A549 (cell line): ENCODE measurements at regions not wholly inside any gene's neighbourhood (a gene's known extent, or its start where the extent isn't known, plus 50 kb on each side); places are given as distances from the start of the nearest gene placed in this dataset.

Experiments
- ATAC-seq, 2 experiments: fragments of 200-7000 bp in 1 of 2; fragments of >200 bp in 1 of 2; cut with Nextera tagmentation in 1 of 2; cut with Tn5 transposase in 1 of 2; 3 replicates each; pipeline versions ENCODE4 v1.8.0 to v1.9.1; 2018 to 2020; ENCODE audit warnings: mild to moderate bottlenecking in 1 of 2, moderate library complexity in 1 of 2
- CTCF ChIA-PET: fragments of 300-600 bp; sonication (Branson Sonifier 250); formaldehyde crosslinking; extraction: SDS; loops from one replicate; lab custom pipeline; 2021; ENCODE audit warnings: antibody characterized with exemption, inconsistent platforms; lab: Yijun Ruan, JAX
- POLR2A ChIA-PET: fragments of 350-600 bp; formaldehyde crosslinking; extraction: SDS; loops from one replicate; lab custom pipeline; 2021; ENCODE audit warnings: antibody characterized with exemption, inconsistent platforms; lab: Yijun Ruan, JAX
- DNase-seq, 2 experiments: peaks; one replicate each; pipeline versions ENCODE4 v3.0.0 to v3.0.0-alpha.2; 2011 to 2016; ENCODE audit warnings: low read depth in 1 of 2, low spot score in 1 of 2
- FAIRE-seq: peaks from 2 replicates; lab custom pipeline; 2011; peaks lifted over from hg19 to GRCh38; lab: Jason Lieb, UNC
- H3K27ac ChIP-seq, 2 experiments: fragments of >200 bp; sonication (Bioruptor Twin); formaldehyde crosslinking; 3 replicates each; pipeline ENCODE4 v1.5.1; 2016 to 2017
- H3K4me1 ChIP-seq: fragments of >200 bp; sonication (Bioruptor Twin); formaldehyde crosslinking; 3 replicates; pipeline ENCODE4 v1.6.1; 2016
- H3K4me2 ChIP-seq: fragments of >200 bp; sonication (Bioruptor Twin); formaldehyde crosslinking; 3 replicates; pipeline ENCODE4 v1.6.1; 2016
- H3K4me3 ChIP-seq: fragments of >200 bp; sonication (Bioruptor Twin); formaldehyde crosslinking; 3 replicates; pipeline ENCODE4 v1.5.1; 2016
- H3K9me3 ChIP-seq: fragments of >200 bp; sonication (Bioruptor Twin); formaldehyde crosslinking; 3 replicates; pipeline ENCODE4 v1.6.1; 2016
- BHLHE40 ChIP-seq: IDR thresholded peaks from 2 replicates; pipeline ENCODE4 v1.6.1; 2012; ENCODE audit warnings: low read depth, low read length, inconsistent platforms
- CBX2 ChIP-seq: fragments of 200-600 bp; sonication (generic); IDR thresholded peaks from 2 replicates; pipeline ENCODE4 v1.6.1; 2016; ENCODE audit warnings: low read depth, mild to moderate bottlenecking, borderline replicate concordance
- EHMT2 ChIP-seq: fragments of 200-600 bp; sonication (generic); IDR thresholded peaks from 2 replicates; pipeline ENCODE4 v1.6.1; 2016; ENCODE audit warnings: antibody characterized with exemption, low read depth, mild to moderate bottlenecking, moderate library complexity
- EP300 ChIP-seq, 2 experiments: fragments of >200 bp; sonication (Bioruptor Twin); formaldehyde crosslinking; IDR thresholded peaks; 2 replicates in 1 of 2; 3 replicates in 1 of 2; pipeline ENCODE4 v1.6.1; 2016 to 2017
- FOSB ChIP-seq: fragments of 250-450 bp; sonication (Bioruptor Pico); IDR thresholded peaks from 2 replicates; pipeline ENCODE4 v1.5.0; 2020; ENCODE audit warnings: mild to moderate bottlenecking, moderate library complexity
- GATA3 ChIP-seq: IDR thresholded peaks from 2 replicates; pipeline ENCODE4 v1.6.1; 2012; ENCODE audit warnings: borderline replicate concordance
- HEYL ChIP-seq: fragments of 250-450 bp; sonication (Bioruptor Pico); IDR thresholded peaks from 2 replicates; pipeline ENCODE4 v1.8.0; 2021; ENCODE audit warnings: mild to moderate bottlenecking, moderate library complexity
- HOXB13 ChIP-seq: fragments of 250-450 bp; sonication (Bioruptor Pico); IDR thresholded peaks from 2 replicates; pipeline ENCODE4 v1.5.0; 2020; ENCODE audit warnings: low read depth, mild to moderate bottlenecking, moderate library complexity
- JUN ChIP-seq, 2 experiments: fragments of >200 bp; sonication (Bioruptor Twin); formaldehyde crosslinking; IDR thresholded peaks; 2 replicates in 1 of 2; 3 replicates in 1 of 2; pipeline ENCODE4 v1.6.1; 2016 to 2017
- JUNB ChIP-seq: fragments of >200 bp; sonication (Bioruptor Twin); formaldehyde crosslinking; IDR thresholded peaks from 2 replicates; pipeline ENCODE4 v1.6.1; 2016
- KDM1A ChIP-seq: fragments of 200-600 bp; sonication (generic); IDR thresholded peaks from 2 replicates; pipeline ENCODE4 v1.6.1; 2016; ENCODE audit warnings: low read depth, mild to moderate bottlenecking
- MAZ ChIP-seq: fragments of 150-350 bp; IDR thresholded peaks from 2 replicates; pipeline ENCODE4 v1.6.1; 2014; ENCODE audit warnings: antibody characterized with exemption, low read depth, low read length, borderline replicate concordance
- MYC ChIP-seq: IDR thresholded peaks from 2 replicates; pipeline ENCODE4 v1.6.1; 2012; ENCODE audit warnings: mild to moderate bottlenecking, inconsistent platforms, low read length, improper control_type of control experiment, borderline replicate concordance
- NPAS2 ChIP-seq: fragments of 250-450 bp; sonication (Bioruptor Pico); IDR thresholded peaks from 2 replicates; pipeline ENCODE4 v1.8.0; 2022; ENCODE audit warnings: mild to moderate bottlenecking, moderate library complexity, borderline replicate concordance
- RAD21 ChIP-seq, 2 experiments: fragments of >200 bp in 1 of 2; sonication (Bioruptor Twin) in 1 of 2; formaldehyde crosslinking in 1 of 2; IDR thresholded peaks in 1 of 2; conservative IDR thresholded peaks in 1 of 2; 2 replicates in 1 of 2; 3 replicates in 1 of 2; pipeline ENCODE4 v1.6.1; 2012 to 2018; ENCODE audit warnings: inconsistent platforms in 1 of 2
- RNF2 ChIP-seq: fragments of 200-600 bp; sonication (generic); IDR thresholded peaks from 2 replicates; pipeline ENCODE4 v1.6.1; 2016; ENCODE audit warnings: low read depth, mild to moderate bottlenecking, antibody characterized with exemption, moderate library complexity, borderline replicate concordance
- SMC3 ChIP-seq: fragments of >200 bp; sonication (Bioruptor Twin); formaldehyde crosslinking; IDR thresholded peaks from 3 replicates; pipeline ENCODE4 v1.6.1; 2018; ENCODE audit warnings: inconsistent platforms
- SREBF2 ChIP-seq: fragments of 450-650 bp; IDR thresholded peaks from 2 replicates; pipeline ENCODE4 v1.6.1; 2014; ENCODE audit warnings: mild to moderate bottlenecking, moderate library complexity
- TP53 ChIP-seq: fragments of 250-450 bp; sonication (Bioruptor Pico); IDR thresholded peaks from 2 replicates; pipeline ENCODE4 v1.5.0; 2021; ENCODE audit warnings: mild to moderate bottlenecking, moderate library complexity
- ZC3H11A ChIP-seq: fragments of 450-650 bp; IDR thresholded peaks from 2 replicates; pipeline ENCODE4 v1.6.1; 2014; ENCODE audit warnings: antibody characterized with exemption, mild to moderate bottlenecking
- ZFP36 ChIP-seq: fragments of 450-650 bp; IDR thresholded peaks from 2 replicates; pipeline ENCODE4 v1.6.1; 2014; ENCODE audit warnings: borderline replicate concordance; ENCODE audit not compliant: partially characterized antibody
- ZSCAN20 ChIP-seq: fragments of 250-450 bp; sonication (Bioruptor Pico); IDR thresholded peaks from 2 replicates; pipeline ENCODE4 v1.8.0; 2022; ENCODE audit warnings: mild to moderate bottlenecking, moderate library complexity
- WGBS: methylation state at CpG from one replicate; pipeline ENCODE4 v1.1.6; 2017; ENCODE audit errors: missing lambda C conversion rate; 5-methylcytosine and 5-hydroxymethylcytosine counted together
- TF ChIP-seq, protein P1 (sequence below): fragments of >200 bp; sonication (Bioruptor Twin); formaldehyde crosslinking; IDR thresholded peaks from 2 replicates; pipeline ENCODE4 v1.6.1; 2016
- TF ChIP-seq, protein P2 (sequence below): IDR thresholded peaks from 2 replicates; pipeline ENCODE4 v1.6.1; 2012; ENCODE audit warnings: low read depth, borderline replicate concordance
- TF ChIP-seq, protein P3 (sequence below): fragments of 200-600 bp; sonication (generic); IDR thresholded peaks from 2 replicates; pipeline ENCODE4 v1.6.1; 2016; ENCODE audit warnings: antibody characterized with exemption, mild to moderate bottlenecking, moderate library complexity
- TF ChIP-seq, protein P4 (sequence below): fragments of >200 bp; sonication (Bioruptor Twin); formaldehyde crosslinking; IDR thresholded peaks from 3 replicates; pipeline ENCODE4 v1.5.1; 2016

DNA sequence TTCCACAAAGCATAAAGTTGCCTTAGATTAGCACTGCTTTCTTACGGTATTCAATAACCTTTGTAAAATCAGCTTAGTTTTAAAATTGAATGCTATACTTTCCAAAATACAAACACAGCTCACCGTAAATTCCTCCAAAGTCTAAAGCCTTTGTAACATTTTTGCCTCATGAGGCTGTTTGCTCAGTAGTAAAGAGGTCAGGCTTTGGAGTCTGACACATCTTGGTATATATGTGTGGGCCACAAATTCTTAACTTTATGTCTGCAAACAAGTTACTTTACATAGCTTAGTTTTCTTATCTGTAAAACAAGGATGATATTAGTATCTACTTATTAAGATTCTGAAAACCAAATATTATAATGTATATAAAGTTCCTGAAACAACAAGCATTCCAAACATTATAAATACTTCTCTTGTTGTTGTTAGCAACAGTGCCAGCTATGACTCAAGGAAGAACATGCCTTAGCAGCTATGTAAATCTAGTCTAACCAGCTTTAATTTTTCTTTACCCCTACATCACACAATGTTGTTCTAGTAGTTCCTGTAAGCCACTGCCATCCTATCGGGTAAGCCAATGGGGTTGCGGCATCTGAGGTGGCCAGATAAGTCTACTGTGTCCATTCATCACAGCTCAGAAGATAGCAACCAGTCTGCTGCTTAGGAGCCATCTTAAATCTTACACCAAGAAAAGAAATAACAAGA lies 709.0 kb downstream of the KLHL13 start:
- Histone ChIP-seq H3K4me1 (no peaks in the 10 kb centered on the region), H3K27ac (no peak overlapping the region), H3K9me3 (no peaks in the 10 kb centered on the region), H3K4me2 (no peak overlapping the region), H3K4me3 (no peak overlapping the region)
- ATAC-seq: no peak
- ChIA-PET POLR2A (no interaction called here), CTCF (no interaction called here)
- TF ChIP-seq CBX2 (no peak), JUN (IDR thresholded peaks at IDR 0.05) (no peak), GATA3 (no peak), SREBF2 (no peak), ZFP36 (no peak), EHMT2 (no peak), SMC3 (no peak), KDM1A (no peak), FOSB (CRISPR knock-in tag) (no peak), ZC3H11A (no peak), HEYL (CRISPR knock-in tag) (no peak), ZSCAN20 (CRISPR knock-in tag) (no peak), RNF2 (no peak), TP53 (CRISPR knock-in tag) (no peak), JUNB (no peak), BHLHE40 (no peak), EP300 (IDR thresholded peaks at IDR 0.05) (no peak)
- TF ChIP-seq, protein P1, sequence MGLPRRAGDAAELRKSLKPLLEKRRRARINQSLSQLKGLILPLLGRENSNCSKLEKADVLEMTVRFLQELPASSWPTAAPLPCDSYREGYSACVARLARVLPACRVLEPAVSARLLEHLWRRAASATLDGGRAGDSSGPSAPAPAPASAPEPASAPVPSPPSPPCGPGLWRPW: no peak
- TF ChIP-seq, protein P2, sequence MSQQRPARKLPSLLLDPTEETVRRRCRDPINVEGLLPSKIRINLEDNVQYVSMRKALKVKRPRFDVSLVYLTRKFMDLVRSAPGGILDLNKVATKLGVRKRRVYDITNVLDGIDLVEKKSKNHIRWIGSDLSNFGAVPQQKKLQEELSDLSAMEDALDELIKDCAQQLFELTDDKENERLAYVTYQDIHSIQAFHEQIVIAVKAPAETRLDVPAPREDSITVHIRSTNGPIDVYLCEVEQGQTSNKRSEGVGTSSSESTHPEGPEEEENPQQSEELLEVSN: no peak
- 19% methylated on average over 4 of the region's 4 CpGs for WGBS
- no peak for FAIRE-seq
- no peak for DNase-seq

DNA sequence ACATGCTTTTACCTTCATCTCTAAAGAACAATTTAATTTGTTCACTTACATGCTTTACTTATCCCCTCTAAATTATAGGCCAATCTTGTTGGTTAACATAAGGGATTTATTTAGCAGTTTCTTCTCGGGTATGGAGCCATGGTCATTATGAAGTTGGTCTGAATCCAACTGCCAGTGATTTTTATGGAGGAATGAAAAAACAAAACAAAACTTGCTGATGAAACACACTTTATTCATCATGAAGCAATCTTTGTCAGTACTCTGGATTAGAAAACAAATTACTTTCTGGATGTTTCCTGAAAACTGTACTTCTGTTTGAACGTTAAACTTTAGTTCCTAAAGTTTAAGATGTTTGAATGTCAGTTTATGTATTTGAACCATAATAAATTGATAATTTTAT lies 715.8 kb downstream of the KLHL13 start:
- Histone ChIP-seq H3K4me2 (no peak overlapping the region), H3K9me3 (no peaks in the 10 kb centered on the region), H3K4me1 (no peaks in the 10 kb centered on the region), H3K27ac (no peak overlapping the region), H3K4me3 (no peak overlapping the region)
- 2% methylated on average over 2 of the region's 2 CpGs for WGBS
- FAIRE-seq: no peak
- TF ChIP-seq MAZ (no peak), HOXB13 (CRISPR knock-in tag) (no peak), NPAS2 (CRISPR knock-in tag) (no peak), JUN (IDR thresholded peaks at IDR 0.05) (no peak), ZFP36 (no peak), RAD21 (conservative IDR thresholded peaks at IDR 0.05 in 1 of 2, IDR thresholded peaks at IDR 0.05 in 1 of 2) (no peak), KDM1A (no peak), MYC (no peak)
- TF ChIP-seq, protein P3, sequence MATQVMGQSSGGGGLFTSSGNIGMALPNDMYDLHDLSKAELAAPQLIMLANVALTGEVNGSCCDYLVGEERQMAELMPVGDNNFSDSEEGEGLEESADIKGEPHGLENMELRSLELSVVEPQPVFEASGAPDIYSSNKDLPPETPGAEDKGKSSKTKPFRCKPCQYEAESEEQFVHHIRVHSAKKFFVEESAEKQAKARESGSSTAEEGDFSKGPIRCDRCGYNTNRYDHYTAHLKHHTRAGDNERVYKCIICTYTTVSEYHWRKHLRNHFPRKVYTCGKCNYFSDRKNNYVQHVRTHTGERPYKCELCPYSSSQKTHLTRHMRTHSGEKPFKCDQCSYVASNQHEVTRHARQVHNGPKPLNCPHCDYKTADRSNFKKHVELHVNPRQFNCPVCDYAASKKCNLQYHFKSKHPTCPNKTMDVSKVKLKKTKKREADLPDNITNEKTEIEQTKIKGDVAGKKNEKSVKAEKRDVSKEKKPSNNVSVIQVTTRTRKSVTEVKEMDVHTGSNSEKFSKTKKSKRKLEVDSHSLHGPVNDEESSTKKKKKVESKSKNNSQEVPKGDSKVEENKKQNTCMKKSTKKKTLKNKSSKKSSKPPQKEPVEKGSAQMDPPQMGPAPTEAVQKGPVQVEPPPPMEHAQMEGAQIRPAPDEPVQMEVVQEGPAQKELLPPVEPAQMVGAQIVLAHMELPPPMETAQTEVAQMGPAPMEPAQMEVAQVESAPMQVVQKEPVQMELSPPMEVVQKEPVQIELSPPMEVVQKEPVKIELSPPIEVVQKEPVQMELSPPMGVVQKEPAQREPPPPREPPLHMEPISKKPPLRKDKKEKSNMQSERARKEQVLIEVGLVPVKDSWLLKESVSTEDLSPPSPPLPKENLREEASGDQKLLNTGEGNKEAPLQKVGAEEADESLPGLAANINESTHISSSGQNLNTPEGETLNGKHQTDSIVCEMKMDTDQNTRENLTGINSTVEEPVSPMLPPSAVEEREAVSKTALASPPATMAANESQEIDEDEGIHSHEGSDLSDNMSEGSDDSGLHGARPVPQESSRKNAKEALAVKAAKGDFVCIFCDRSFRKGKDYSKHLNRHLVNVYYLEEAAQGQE: no peak
- TF ChIP-seq, protein P4, sequence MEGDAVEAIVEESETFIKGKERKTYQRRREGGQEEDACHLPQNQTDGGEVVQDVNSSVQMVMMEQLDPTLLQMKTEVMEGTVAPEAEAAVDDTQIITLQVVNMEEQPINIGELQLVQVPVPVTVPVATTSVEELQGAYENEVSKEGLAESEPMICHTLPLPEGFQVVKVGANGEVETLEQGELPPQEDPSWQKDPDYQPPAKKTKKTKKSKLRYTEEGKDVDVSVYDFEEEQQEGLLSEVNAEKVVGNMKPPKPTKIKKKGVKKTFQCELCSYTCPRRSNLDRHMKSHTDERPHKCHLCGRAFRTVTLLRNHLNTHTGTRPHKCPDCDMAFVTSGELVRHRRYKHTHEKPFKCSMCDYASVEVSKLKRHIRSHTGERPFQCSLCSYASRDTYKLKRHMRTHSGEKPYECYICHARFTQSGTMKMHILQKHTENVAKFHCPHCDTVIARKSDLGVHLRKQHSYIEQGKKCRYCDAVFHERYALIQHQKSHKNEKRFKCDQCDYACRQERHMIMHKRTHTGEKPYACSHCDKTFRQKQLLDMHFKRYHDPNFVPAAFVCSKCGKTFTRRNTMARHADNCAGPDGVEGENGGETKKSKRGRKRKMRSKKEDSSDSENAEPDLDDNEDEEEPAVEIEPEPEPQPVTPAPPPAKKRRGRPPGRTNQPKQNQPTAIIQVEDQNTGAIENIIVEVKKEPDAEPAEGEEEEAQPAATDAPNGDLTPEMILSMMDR: no peak
- no peak for ATAC-seq
- ChIA-PET POLR2A (no interaction called here), CTCF (no interaction called here)
- DNase-seq: no peak
